ENCODE measurements at regions not wholly inside any gene's neighbourhood (a gene's known extent, or its start where the extent isn't known, plus 50 kb on each side); places are given as distances from the start of the nearest gene placed in this dataset.

DNA sequence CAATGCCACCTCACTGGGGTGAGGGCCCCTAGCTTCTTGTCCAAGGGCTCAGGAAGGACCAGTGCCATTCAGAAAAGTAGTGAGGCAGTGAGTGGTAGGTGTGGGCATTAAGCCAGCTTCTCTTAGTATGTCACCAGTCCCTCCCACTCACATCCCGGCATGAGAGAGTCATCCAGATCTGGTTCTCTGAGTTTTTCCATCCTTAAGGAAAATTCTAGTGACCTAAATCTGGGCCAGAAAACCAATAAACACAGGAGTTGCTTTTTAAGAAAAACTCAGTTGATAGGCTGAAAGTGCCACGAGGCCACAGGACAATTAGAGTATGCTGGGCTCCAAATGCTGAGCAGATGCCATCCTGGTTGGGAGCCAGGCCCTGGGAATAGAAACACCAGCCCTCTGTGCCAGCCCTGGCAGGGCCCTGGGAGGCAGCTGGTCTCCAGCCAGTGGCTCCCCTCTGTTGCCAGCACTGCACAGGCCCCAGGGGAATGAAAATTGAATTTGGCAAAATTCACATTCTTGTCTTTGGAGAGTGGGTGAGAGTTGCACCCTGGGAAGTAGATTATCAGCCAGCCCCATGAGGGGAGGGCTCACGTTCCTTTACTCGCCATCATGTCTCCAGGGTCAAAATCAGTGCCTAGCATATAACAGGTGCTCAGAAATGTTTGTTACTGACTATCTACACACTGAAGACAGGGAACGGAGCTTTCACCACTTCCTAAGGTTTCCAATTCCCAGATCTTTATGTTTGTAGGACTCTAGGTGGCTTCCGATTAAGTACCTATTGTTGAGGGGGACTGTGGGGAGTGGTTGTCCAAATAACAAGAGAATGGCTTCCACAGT is 52.8 kb downstream of the FAM43A start:
- Histone ChIP-seq H3K36me3 (ENCODE audit: insufficient read depth, low read length) (no peaks in the 10 kb centered on the region), H3K9me3 (ENCODE audit: insufficient read depth, low read length, severe bottlenecking) (no peaks in the 10 kb centered on the region), H3K4me2 (ENCODE audit: insufficient read depth, low read length) (no peak overlapping the region), H4K20me1 (ENCODE audit: insufficient read depth, low read length) (no peaks in the 10 kb centered on the region), H3K4me1 (ENCODE audit: insufficient read depth, low read length) (no peaks in the 10 kb centered on the region), H3K4me3 (ENCODE audit: low read depth in 1 of 2, low read length in 2 of 2) (no peak overlapping the region), H3K9ac (ENCODE audit: low read depth, low read length) (no peak overlapping the region), H2AFZ (ENCODE audit: low read depth, low read length) (no peak overlapping the region), H3K27me3 (ENCODE audit: insufficient read depth, low read length, poor library complexity) (peaks cover 47% of the 10 kb centered on the region), H3K27ac (ENCODE audit: low read length) (no peak overlapping the region), H3K79me2 (ENCODE audit: insufficient read depth, low read length) (no peaks in the 10 kb centered on the region)
- ATAC-seq (ENCODE audit: insufficient read depth, low read depth) = no peak
- no peak for DNase-seq
- no peak for TF ChIP-seq EZH2 (IDR thresholded peaks at IDR 0.05; ENCODE audit: borderline replicate concordance, low read depth, low read length, severe bottlenecking)
- TF ChIP-seq, protein P1, sequence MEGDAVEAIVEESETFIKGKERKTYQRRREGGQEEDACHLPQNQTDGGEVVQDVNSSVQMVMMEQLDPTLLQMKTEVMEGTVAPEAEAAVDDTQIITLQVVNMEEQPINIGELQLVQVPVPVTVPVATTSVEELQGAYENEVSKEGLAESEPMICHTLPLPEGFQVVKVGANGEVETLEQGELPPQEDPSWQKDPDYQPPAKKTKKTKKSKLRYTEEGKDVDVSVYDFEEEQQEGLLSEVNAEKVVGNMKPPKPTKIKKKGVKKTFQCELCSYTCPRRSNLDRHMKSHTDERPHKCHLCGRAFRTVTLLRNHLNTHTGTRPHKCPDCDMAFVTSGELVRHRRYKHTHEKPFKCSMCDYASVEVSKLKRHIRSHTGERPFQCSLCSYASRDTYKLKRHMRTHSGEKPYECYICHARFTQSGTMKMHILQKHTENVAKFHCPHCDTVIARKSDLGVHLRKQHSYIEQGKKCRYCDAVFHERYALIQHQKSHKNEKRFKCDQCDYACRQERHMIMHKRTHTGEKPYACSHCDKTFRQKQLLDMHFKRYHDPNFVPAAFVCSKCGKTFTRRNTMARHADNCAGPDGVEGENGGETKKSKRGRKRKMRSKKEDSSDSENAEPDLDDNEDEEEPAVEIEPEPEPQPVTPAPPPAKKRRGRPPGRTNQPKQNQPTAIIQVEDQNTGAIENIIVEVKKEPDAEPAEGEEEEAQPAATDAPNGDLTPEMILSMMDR (IDR thresholded peaks at IDR 0.05; ENCODE audit: borderline replicate concordance, extremely low read depth, low read length, poor library complexity, severe bottlenecking) = no peak

DNA sequence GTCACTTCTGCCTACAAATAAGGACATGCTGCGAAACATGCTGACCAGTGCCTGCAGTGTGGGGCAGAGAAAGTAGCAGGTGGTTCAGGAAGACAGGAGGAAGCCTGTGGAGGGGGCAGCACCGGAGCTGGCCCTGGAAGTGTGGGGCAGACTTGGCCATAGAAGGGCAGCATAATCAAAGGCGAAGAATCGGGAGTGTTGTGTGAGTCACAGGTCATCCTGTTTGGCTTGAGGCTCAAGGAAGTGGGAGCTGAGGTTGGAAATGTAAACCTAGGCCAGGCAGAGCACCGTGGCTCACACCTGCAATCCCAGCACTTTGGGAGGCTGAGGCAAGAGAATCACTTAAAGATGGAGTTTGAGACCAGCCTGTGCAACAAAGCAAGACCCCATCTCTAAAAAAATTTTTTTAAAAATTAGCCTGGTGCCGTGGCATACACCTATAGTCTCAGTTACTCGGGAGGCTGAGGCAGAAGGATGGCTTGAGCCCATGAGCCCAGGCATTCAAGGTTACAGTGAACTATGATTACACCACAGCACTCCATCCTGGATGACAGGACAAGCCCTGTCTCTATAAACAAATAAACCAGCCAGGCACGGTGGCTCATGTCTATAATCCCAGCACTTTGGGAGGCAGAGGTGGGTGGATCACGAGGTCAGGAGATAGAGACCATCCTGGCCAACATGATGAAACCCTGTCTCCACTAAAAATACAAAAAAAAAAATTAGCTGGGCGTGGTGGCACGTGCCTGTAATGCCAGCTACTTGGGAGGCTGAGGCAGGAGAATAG is 54.0 kb downstream of the FAM43A start:
- Histone ChIP-seq H3K9ac (ENCODE audit: low read depth, low read length) (no peak overlapping the region), H3K27me3 (ENCODE audit: insufficient read depth, low read length, poor library complexity) (peaks cover 50% of the 10 kb centered on the region), H3K9me3 (ENCODE audit: insufficient read depth, low read length, severe bottlenecking) (no peaks in the 10 kb centered on the region), H3K4me2 (ENCODE audit: insufficient read depth, low read length) (no peak overlapping the region), H3K4me1 (ENCODE audit: insufficient read depth, low read length) (no peaks in the 10 kb centered on the region), H3K36me3 (ENCODE audit: insufficient read depth, low read length) (no peaks in the 10 kb centered on the region), H4K20me1 (ENCODE audit: insufficient read depth, low read length) (no peaks in the 10 kb centered on the region), H3K4me3 (ENCODE audit: low read depth in 1 of 2, low read length in 2 of 2) (no peak overlapping the region), H2AFZ (ENCODE audit: low read depth, low read length) (no peak overlapping the region), H3K27ac (ENCODE audit: low read length) (no peak overlapping the region), H3K79me2 (ENCODE audit: insufficient read depth, low read length) (no peaks in the 10 kb centered on the region)
- DNase-seq (no peak), ATAC-seq (ENCODE audit: insufficient read depth, low read depth) (no peak)
- no peak for TF ChIP-seq EZH2 (IDR thresholded peaks at IDR 0.05; ENCODE audit: borderline replicate concordance, low read depth, low read length, severe bottlenecking)
- TF ChIP-seq, protein P1 (IDR thresholded peaks at IDR 0.05; ENCODE audit: borderline replicate concordance, extremely low read depth, low read length, poor library complexity, severe bottlenecking) = no peak

DNA sequence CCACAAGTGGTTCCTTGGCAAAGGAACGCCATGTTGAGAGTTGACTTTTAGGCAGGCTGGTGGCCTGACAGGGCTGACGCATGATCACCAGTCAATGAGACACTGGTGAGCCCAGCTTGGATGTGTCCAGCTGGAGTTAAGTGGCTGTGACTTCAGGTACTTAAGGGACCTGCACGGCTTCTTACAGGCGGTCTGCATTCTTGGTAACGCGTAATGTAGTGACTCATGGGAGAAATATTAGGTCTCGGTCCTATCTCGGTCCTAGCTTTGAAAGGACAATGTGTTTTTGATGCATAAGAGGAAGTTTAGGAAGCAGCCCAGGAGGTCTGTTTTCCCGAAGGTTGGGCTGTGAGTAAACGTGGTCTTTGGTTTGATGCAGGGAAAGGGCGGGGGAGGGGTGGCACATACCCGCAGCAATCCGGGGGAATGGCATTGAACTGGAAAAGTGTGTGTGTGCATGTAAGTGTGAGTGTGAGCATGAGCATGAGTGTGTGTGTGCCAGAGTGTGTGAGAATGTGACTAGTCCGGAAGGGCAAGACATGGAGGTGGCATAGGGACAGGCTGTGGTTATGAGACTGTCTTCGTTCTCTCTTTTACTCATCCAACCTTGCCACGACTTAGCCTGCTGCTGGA is 55.3 kb downstream of the FAM43A start:
- H3K36me3 ChIP-seq (ENCODE audit: insufficient read depth, low read length) = no peaks in the 10 kb centered on the region
- peaks cover 46% of the 10 kb centered on the region for H3K27me3 ChIP-seq (ENCODE audit: insufficient read depth, low read length, poor library complexity)
- no peaks in the 10 kb centered on the region for H3K9me3 ChIP-seq (ENCODE audit: insufficient read depth, low read length, severe bottlenecking)
- ATAC-seq (ENCODE audit: insufficient read depth, low read depth) (no peak), DNase-seq (no peak)
- no peaks in the 10 kb centered on the region for H3K79me2 ChIP-seq (ENCODE audit: insufficient read depth, low read length)
- no peak for TF ChIP-seq EZH2 (IDR thresholded peaks at IDR 0.05; ENCODE audit: borderline replicate concordance, low read depth, low read length, severe bottlenecking)
- TF ChIP-seq, protein P1 (IDR thresholded peaks at IDR 0.05; ENCODE audit: borderline replicate concordance, extremely low read depth, low read length, poor library complexity, severe bottlenecking) = no peak
- no peak overlapping the region for H3K4me2 ChIP-seq (ENCODE audit: insufficient read depth, low read length)
- H3K9ac ChIP-seq (ENCODE audit: low read depth, low read length) = no peak overlapping the region
- H3K4me1 ChIP-seq (ENCODE audit: insufficient read depth, low read length) = no peaks in the 10 kb centered on the region
- no peak overlapping the region for H2AFZ ChIP-seq (ENCODE audit: low read depth, low read length)
- H4K20me1 ChIP-seq (ENCODE audit: insufficient read depth, low read length) = no peaks in the 10 kb centered on the region
- no peak overlapping the region for H3K4me3 ChIP-seq (ENCODE audit: low read depth in 1 of 2, low read length in 2 of 2)
- no peak overlapping the region for H3K27ac ChIP-seq (ENCODE audit: low read length)
